Hypothalamus (tissue), 51 donors: ENCODE measurements at regions not wholly inside any gene's neighbourhood (a gene's known extent, or its start where the extent isn't known, plus 50 kb on each side); places are given as distances from the start of the nearest gene placed in this dataset.

Source experiments
- DNase-seq, 51 donors: peaks; one replicate each; lab custom pipeline; 2025; lab: John Stamatoyannopoulos, UW

GRCh38 chr4:67236788-67237187 lies 308.5 kb downstream of the CENPC start:
- DNase-seq = no peak

DNA sequence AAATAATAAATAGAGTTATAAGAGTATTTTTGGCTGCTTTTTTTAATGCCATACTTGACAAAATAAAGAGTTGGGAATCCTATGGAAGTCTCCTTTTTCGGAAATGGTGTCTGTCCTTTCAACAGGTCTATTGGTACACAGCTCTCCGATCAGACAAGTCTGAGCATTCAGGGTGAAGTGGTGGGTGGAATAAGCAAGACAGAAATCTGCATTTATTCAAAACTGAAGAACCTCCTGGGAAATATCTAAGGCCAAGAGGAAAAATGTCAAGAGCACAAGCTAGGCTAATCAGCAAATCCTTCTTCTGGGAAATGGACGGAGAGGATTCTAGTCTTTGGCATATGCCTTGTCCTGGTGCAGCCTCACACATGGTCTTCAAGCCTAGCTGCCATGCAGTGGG lies 309.0 kb downstream of the CENPC start:
- no peak for DNase-seq

- no peak for DNase-seq
These were observed 311.0 kb downstream of the CENPC start for GRCh38 chr4:67234296-67234695.

DNA sequence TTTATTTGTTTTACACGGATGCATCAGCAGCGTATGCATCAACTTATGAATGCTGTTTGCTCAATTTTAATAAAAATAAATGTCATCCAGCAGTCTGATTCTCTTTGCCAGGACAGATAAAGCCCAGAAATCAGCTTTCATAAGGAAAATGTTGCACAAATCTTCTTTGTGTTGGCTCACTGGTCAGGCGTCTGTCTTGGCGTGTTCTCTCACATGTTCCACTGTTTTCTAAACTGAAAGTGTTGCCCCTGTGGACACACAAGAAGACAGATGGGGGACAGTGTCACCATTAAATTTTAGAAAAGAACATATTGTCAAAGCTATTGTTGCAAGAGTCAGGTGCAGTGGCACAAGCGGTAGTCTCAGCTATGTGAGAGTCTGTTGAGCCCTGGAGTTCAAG lies 316.2 kb downstream of the CENPC start:
- DNase-seq = no peak

GRCh38 chr4:67220861-67221260 lies 324.4 kb downstream of the CENPC start:
- DNase-seq = no peak

- no peak for DNase-seq
These were observed 326.4 kb downstream of the CENPC start for GRCh38 chr4:67218883-67219282.

- no peak for DNase-seq
These were observed 337.3 kb downstream of the CENPC start for GRCh38 chr4:67207941-67208441.

DNA sequence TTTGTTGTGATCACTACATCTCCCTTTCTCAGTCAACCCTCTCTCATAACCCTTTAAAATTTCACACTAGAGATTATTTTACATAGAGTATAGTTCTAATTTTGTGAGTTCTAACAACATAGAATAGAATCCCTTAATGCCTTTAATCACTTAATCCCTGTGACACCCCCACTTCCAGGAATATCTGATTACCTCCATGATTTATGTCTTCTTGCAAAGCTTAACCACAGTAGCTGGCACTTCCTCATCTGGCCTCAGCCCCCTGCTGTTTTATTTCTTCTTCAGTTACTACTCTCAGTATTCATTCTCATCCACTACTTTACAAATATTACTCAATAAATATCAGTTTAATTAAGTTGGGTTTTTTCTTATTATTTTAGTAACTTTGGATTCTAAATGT lies 340.9 kb downstream of the CENPC start:
- no peak for DNase-seq

GRCh38 chr4:67201334-67201733 lies 344.0 kb downstream of the CENPC start:
- DNase-seq = no peak

DNA sequence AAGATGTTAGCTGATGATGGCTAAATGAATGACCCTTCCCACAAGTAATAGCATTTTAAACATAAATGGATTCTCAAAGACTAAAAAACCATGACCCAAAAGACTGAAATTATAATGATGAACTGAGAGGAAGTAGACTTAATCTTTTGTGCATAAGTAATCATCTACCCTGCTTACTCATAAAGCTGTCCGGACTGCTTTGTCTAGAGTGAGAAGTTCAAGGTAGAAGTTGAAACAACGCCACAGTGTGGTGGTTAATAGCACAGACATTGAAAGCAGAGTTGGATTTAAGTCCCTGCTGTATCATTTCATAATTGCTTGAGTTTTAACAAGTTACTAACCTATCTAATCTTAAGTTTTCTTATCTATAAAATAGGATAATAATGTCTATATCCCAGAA lies 346.6 kb downstream of the CENPC start:
- DNase-seq = no peak

GRCh38 chr4:67167849-67168248 lies 377.5 kb downstream of the CENPC start:
- no peak for DNase-seq

DNA sequence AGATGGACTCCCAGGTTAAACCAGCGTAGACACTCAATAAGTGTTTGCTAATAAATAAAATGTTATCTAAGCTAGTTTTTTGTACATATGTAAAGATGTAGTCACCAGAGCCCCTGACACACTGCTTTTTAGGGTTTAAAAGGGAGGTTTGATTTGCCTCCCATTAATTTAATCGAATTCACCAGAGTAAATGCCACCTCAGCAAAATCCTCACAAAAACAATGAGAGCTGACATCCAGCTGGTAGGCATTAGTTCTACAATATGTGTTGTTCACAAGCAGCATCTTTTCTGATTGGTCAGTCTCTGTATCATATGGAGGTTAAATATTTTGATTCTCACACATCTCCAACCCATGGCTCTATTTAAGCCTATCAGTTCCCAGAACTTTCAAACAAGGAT lies 382.6 kb downstream of the CENPC start:
- no peak for DNase-seq

- no peak for DNase-seq
These were observed 384.0 kb downstream of the CENPC start for GRCh38 chr4:67161311-67161710.

- DNase-seq = no peak
These were observed 384.9 kb downstream of the CENPC start for GRCh38 chr4:67160394-67160793.

DNA sequence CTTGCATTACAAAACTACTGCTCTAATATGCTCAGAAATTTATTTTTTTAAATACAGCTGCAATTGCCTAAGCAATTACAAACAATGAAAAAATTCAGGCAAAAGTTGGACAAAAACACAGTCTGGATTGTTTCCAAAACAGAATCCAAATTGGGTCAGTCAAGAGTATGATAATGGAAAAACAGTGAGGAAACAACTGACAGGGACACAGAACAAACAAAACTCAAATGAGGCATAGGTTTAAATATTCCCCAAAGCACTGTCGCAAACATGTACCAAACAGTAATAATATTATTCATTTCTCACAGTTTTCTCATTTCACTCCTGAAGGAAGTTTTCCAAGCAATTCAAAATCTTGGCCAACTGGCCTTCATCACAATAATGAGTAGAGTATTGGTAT lies 386.6 kb downstream of the CENPC start:
- no peak for DNase-seq

GRCh38 chr4:67152976-67153375 lies 392.3 kb downstream of the CENPC start:
- no peak for DNase-seq

GRCh38 chr4:67151376-67152343 lies 393.6 kb downstream of the CENPC start:
- DNase-seq = no peak

GRCh38 chr4:67141586-67141985 lies 403.7 kb downstream of the CENPC start:
- DNase-seq = no peak

DNA sequence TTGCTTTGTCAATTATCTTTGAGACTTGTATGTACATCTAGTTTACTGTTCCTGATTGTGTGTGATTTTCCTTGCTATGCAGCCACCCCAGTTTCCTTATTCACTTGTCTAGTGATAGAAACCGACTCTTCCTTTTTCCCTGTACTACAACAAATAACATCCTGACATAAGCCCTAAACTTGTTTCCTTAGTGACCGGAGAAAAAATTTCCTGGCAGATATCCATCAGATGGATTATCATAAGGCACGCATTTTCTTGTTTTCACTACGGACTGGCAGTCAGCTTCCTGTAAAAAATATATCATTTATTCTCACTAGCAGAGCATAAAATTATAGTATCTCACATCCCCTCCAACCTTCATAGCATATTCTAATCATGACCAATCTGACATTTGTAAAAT lies 410.7 kb downstream of the CENPC start:
- DNase-seq = no peak

GRCh38 chr4:67133162-67133561 lies 412.1 kb downstream of the CENPC start:
- DNase-seq = no peak

DNA sequence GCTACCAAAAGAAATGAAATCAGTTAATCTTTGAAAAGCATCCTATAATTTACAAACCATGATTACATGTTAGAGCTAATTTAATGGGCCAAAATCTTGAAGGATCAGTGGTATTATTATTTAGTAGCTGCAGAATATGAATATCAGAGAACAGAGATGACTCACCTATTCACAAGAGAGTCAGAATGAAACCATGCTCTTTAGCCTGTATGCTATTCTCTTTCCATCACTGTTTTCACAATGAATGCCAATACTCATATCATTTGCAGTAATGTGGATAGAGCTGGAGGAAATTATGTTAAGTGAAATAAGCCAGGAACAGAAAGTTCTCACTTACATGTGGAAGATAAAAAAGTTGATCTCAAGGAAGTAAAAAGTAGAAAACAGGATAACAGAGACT lies 414.1 kb downstream of the CENPC start:
- DNase-seq = no peak

DNA sequence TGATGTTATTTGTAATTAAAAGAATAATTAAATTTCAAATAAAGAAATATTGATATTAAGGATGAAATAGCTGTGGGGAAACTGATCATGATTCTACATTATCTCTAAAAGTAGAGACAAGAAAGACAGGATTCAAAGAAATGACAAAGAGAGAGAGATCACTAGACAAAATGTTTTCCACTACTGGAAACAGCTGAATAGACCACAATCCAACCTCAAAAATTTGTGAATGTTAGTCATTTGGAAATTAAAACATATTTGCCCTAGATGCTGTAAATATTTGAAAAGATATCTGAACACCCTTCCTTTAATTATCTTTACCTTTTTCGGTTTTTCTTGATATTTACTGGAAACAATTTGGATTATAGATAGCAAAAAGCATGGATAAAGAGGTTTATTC lies 414.9 kb downstream of the CENPC start:
- no peak for DNase-seq

GRCh38 chr4:67126570-67126969 lies 418.7 kb downstream of the CENPC start:
- no peak for DNase-seq
